OCI-LY1 (cell line): ENCODE measurements at regions not wholly inside any gene's neighbourhood (a gene's known extent, or its start where the extent isn't known, plus 50 kb on each side); places are given as distances from the start of the nearest gene placed in this dataset.

Experiments
- H2AFZ ChIP-seq: fragments of 200-600 bp; sonication (generic), shearing (Covaris generic); 2 replicates; pipeline ENCODE4 v1.6.0; 2014; ENCODE audit warnings: antibody characterized with exemption, mild to moderate bottlenecking, low read length
- H3F3A ChIP-seq: fragments of 200-600 bp; sonication (generic), shearing (Covaris generic); 2 replicates; pipeline ENCODE4 v1.6.0; 2014; ENCODE audit warnings: mild to moderate bottlenecking, antibody characterized with exemption, low read length, moderate library complexity; ENCODE audit not compliant: insufficient read depth
- H3K27ac ChIP-seq: fragments of 200-600 bp; sonication (generic); 2 replicates; pipeline ENCODE4 v1.5.1; 2014; ENCODE audit warnings: low read length, mixed run types, mild to moderate bottlenecking, low read depth; ENCODE audit not compliant: poor library complexity, severe bottlenecking
- H3K27me3 ChIP-seq: fragments of 200-600 bp; sonication (generic); 2 replicates; pipeline ENCODE4 v1.6.0; 2014; ENCODE audit warnings: antibody characterized with exemption, mild to moderate bottlenecking, low read length, moderate library complexity; ENCODE audit not compliant: insufficient read depth
- H3K36me3 ChIP-seq: fragments of 200-600 bp; sonication (generic); 2 replicates; pipeline ENCODE4 v1.6.1; 2014; ENCODE audit warnings: mild to moderate bottlenecking, antibody characterized with exemption, low read length, moderate library complexity, mixed read lengths; ENCODE audit not compliant: insufficient read depth
- H3K4me1 ChIP-seq: fragments of 200-600 bp; sonication (generic); 2 replicates; pipeline ENCODE4 v1.5.1; 2014; ENCODE audit warnings: mild to moderate bottlenecking, low read length, moderate library complexity; ENCODE audit not compliant: insufficient read depth, severe bottlenecking
- H3K4me2 ChIP-seq: fragments of 200-600 bp; sonication (generic), shearing (Covaris generic); 2 replicates; pipeline ENCODE4 v1.6.1; 2014; ENCODE audit warnings: low read length
- H3K4me3 ChIP-seq: fragments of 200-600 bp; sonication (generic); 2 replicates; pipeline ENCODE4 v1.5.1; 2014; ENCODE audit warnings: low read length, low read depth, mild to moderate bottlenecking, mixed read lengths; ENCODE audit not compliant: poor library complexity, severe bottlenecking
- H3K79me2 ChIP-seq: fragments of 200-600 bp; shearing (Covaris generic); 2 replicates; pipeline ENCODE4 v1.6.1; 2016; ENCODE audit warnings: mixed run types, low read length, mixed read lengths; ENCODE audit not compliant: insufficient read depth
- H3K9ac ChIP-seq: fragments of 200-600 bp; sonication (generic), shearing (Covaris generic); 2 replicates; pipeline ENCODE4 v1.6.1; 2014; ENCODE audit warnings: mild to moderate bottlenecking, low read length, mixed read lengths
- H3K9me2 ChIP-seq: fragments of 200-600 bp; sonication (generic), shearing (Covaris generic); 2 replicates; pipeline ENCODE4 v1.6.1; 2014; ENCODE audit warnings: low read depth, mild to moderate bottlenecking, low read length, mixed read lengths
- H3K9me3 ChIP-seq: fragments of 200-600 bp; shearing (Covaris generic); 2 replicates; pipeline ENCODE4 v1.6.1; 2014; ENCODE audit warnings: low read length, mixed read lengths
- H4K20me1 ChIP-seq: fragments of 200-600 bp; sonication (generic), shearing (Covaris generic); 2 replicates; pipeline ENCODE4 v1.6.0; 2016; ENCODE audit warnings: mild to moderate bottlenecking, low read length; ENCODE audit not compliant: insufficient read depth
- CTCF ChIP-seq: fragments of 200-600 bp; sonication (generic), shearing (Covaris generic); IDR thresholded peaks from 2 replicates; pipeline ENCODE4 v1.5.1; 2017; ENCODE audit warnings: mild to moderate bottlenecking, antibody characterized with exemption, low read length, moderate library complexity, mixed read lengths
- EZH2 ChIP-seq: fragments of 200-600 bp; sonication (generic), shearing (Covaris generic); IDR thresholded peaks from 2 replicates; pipeline ENCODE4 v1.8.0; 2017; ENCODE audit warnings: borderline replicate concordance, mixed run types, mild to moderate bottlenecking, antibody characterized with exemption, low read length, moderate library complexity, mixed read lengths

GRCh38 chr1:238176441-238176840 is 285.7 kb upstream of the ZP4 start:
- Histone ChIP-seq H3K27ac (no peak overlapping the region), H3K79me2 (no peaks in the 10 kb centered on the region), H3K27me3 (no peaks in the 10 kb centered on the region)

GRCh38 chr1:238171985-238172384 is 281.3 kb upstream of the ZP4 start:
- H3F3A ChIP-seq: no peaks in the 10 kb centered on the region
- H3K79me2 ChIP-seq: no peaks in the 10 kb centered on the region
- H3K4me1 ChIP-seq: no peaks in the 10 kb centered on the region
- H3K27me3 ChIP-seq: no peaks in the 10 kb centered on the region
- H3K4me2 ChIP-seq: no peak overlapping the region
- H3K36me3 ChIP-seq: no peaks in the 10 kb centered on the region
- H3K9me3 ChIP-seq: no peaks in the 10 kb centered on the region
- H3K9me2 ChIP-seq: no peaks in the 10 kb centered on the region
- H4K20me1 ChIP-seq: no peaks in the 10 kb centered on the region
- H2AFZ ChIP-seq: no peak overlapping the region
- H3K9ac ChIP-seq: no peak overlapping the region
- no peak overlapping the region for H3K27ac ChIP-seq
- TF ChIP-seq EZH2 (no peak), CTCF (no peak)
- H3K4me3 ChIP-seq: no peak overlapping the region

More at GRCh38 chr1:238176441-238176840, 285.7 kb upstream of the ZP4 start:
- Histone ChIP-seq H3F3A (no peaks in the 10 kb centered on the region), H3K9me3 (no peaks in the 10 kb centered on the region), H3K9ac (no peak overlapping the region), H3K9me2 (no peaks in the 10 kb centered on the region), H2AFZ (no peak overlapping the region), H3K4me3 (no peak overlapping the region), H3K4me2 (no peak overlapping the region), H4K20me1 (no peaks in the 10 kb centered on the region), H3K36me3 (no peaks in the 10 kb centered on the region), H3K4me1 (no peaks in the 10 kb centered on the region)
- TF ChIP-seq EZH2 (no peak), CTCF (no peak)

GRCh38 chr1:238161955-238162354 is 271.2 kb upstream of the ZP4 start:
- Histone ChIP-seq H2AFZ (no peak overlapping the region), H3K79me2 (no peaks in the 10 kb centered on the region), H3F3A (no peaks in the 10 kb centered on the region), H4K20me1 (no peaks in the 10 kb centered on the region), H3K27me3 (no peaks in the 10 kb centered on the region), H3K4me3 (no peak overlapping the region), H3K27ac (no peak overlapping the region), H3K9me2 (no peaks in the 10 kb centered on the region), H3K36me3 (no peaks in the 10 kb centered on the region), H3K9me3 (no peaks in the 10 kb centered on the region), H3K9ac (no peak overlapping the region), H3K4me1 (no peaks in the 10 kb centered on the region), H3K4me2 (no peak overlapping the region)
- TF ChIP-seq CTCF (no peak), EZH2 (no peak)
